K562 (cell line): ENCODE measurements at regions not wholly inside any gene's neighbourhood (a gene's known extent, or its start where the extent isn't known, plus 50 kb on each side); places are given as distances from the start of the nearest gene placed in this dataset.

Experiments used
- ATAC-seq: fragments of 200-7000 bp; cut with Tn5 transposase; 3 replicates; pipeline ENCODE4 v1.9.1; 2020; ENCODE audit warnings: moderate library complexity
- BruUV-seq: library from RNA; stranded (reverse); fragments of 400-500 nt; replicated peaks from 2 replicates; lab custom pipeline; 2021; lab: Mats Ljungman, UMichigan
- CTCF ChIA-PET: fragments of 300-600 bp; formaldehyde crosslinking; extraction: SDS; loops from one replicate; lab custom pipeline; 2021; ENCODE audit warnings: low intra/inter-chr PET ratio; lab: Yijun Ruan, JAX
- POLR2A ChIA-PET: fragments of 300-600, 350-650 bp; sonication (Branson Sonifier 250); formaldehyde crosslinking; extraction: SDS; loops from one replicate; lab custom pipeline; 2021; ENCODE audit warnings: antibody characterized with exemption, inconsistent platforms; lab: Yijun Ruan, JAX
- DNase-seq, 4 experiments: peaks; one replicate each; pipeline versions ENCODE4 v3.0.0 to v3.0.0-alpha.2; 2011 to 2018; ENCODE audit warnings: low spot score in 3 of 4, mixed read lengths in 3 of 4; ENCODE audit errors: extremely low read depth in 1 of 4
- FAIRE-seq: peaks from 2 replicates; lab custom pipeline; 2011; peaks lifted over from hg19 to GRCh38; lab: Jason Lieb, UNC
- H2AFZ ChIP-seq: 2 replicates; pipeline ENCODE4 v1.6.0; 2011; ENCODE audit warnings: low read depth, low read length, control low read depth, inconsistent platforms
- H3K27ac ChIP-seq: fragments of 200-600 bp; 3 replicates; pipeline ENCODE4 v1.8.0; 2011; ENCODE audit warnings: low read depth, mild to moderate bottlenecking, control low read depth, inconsistent platforms, low read length, moderate library complexity, mixed read lengths; ENCODE audit errors: extremely low read depth
- H3K27me3 ChIP-seq, 2 experiments: fragments of 300-600 bp in 1 of 2; 2 replicates in 1 of 2; 3 replicates in 1 of 2; pipeline versions ENCODE4 v1.6.0 to v1.8.0; 2011; ENCODE audit warnings: inconsistent platforms in 2 of 2, low read length in 2 of 2, mild to moderate bottlenecking in 1 of 2, mixed read lengths in 1 of 2, moderate library complexity in 1 of 2; ENCODE audit not compliant: control insufficient read depth in 2 of 2, insufficient read depth in 2 of 2
- H3K36me3 ChIP-seq: fragments of 300-600 bp; 3 replicates; pipeline ENCODE4 v1.8.0; 2011; ENCODE audit warnings: mild to moderate bottlenecking, low read length, inconsistent platforms; ENCODE audit not compliant: control insufficient read depth, insufficient read depth
- H3K4me1 ChIP-seq, 2 experiments: fragments of 200-600 bp in 1 of 2; replicated peaks in 1 of 2; 2 replicates in 1 of 2; 3 replicates in 1 of 2; pipeline versions ENCODE4 v1.5.1 to v1.8.0; 2011; ENCODE audit warnings: inconsistent platforms in 2 of 2, low read length in 2 of 2, mild to moderate bottlenecking in 1 of 2, mixed read lengths in 1 of 2, moderate library complexity in 1 of 2; ENCODE audit not compliant: control insufficient read depth in 2 of 2, insufficient read depth in 2 of 2
- H3K4me2 ChIP-seq: 2 replicates; pipeline ENCODE4 v1.6.1; 2011; ENCODE audit warnings: low read length, control low read depth, inconsistent platforms, mixed read lengths; ENCODE audit not compliant: insufficient read depth
- H3K4me3 ChIP-seq: fragments of 200-600 bp; sonication (generic), shearing (Covaris generic); 2 replicates; pipeline ENCODE4 v1.5.1; 2016; ENCODE audit warnings: control low read depth, inconsistent platforms
- H3K79me2 ChIP-seq: fragments of 200-600 bp; 3 replicates; pipeline ENCODE4 v1.8.0; 2011; ENCODE audit warnings: low read length, inconsistent platforms; ENCODE audit not compliant: control insufficient read depth, insufficient read depth
- H3K9ac ChIP-seq, 2 experiments: 2 replicates each; pipeline versions ENCODE4 v1.6.0 to v1.6.1; 2011; ENCODE audit warnings: low read depth in 2 of 2, low read length in 2 of 2, control low read depth in 1 of 2, inconsistent platforms in 1 of 2, mild to moderate bottlenecking in 1 of 2, mixed read lengths in 1 of 2; ENCODE audit not compliant: insufficient read depth in 1 of 2
- H3K9me1 ChIP-seq: one replicate; pipeline ENCODE4 v1.6.0; 2011; ENCODE audit warnings: inconsistent platforms, mild to moderate bottlenecking, low read length, moderate library complexity; ENCODE audit not compliant: control insufficient read depth, insufficient read depth
- H3K9me3 ChIP-seq: replicated peaks from 2 replicates; pipeline ENCODE4 v1.5.1; 2011; ENCODE audit warnings: low read depth, low read length, inconsistent platforms; ENCODE audit not compliant: control insufficient read depth, insufficient read depth
- H4K20me1 ChIP-seq: replicated peaks from 2 replicates; pipeline ENCODE4 v1.6.1; 2011; ENCODE audit warnings: low read length, inconsistent platforms, mixed read lengths; ENCODE audit not compliant: control insufficient read depth, insufficient read depth
- BRD4 ChIP-seq: fragments of 200-600 bp; sonication (generic); IDR thresholded peaks from 2 replicates; pipeline ENCODE4 v1.6.1; 2017; ENCODE audit warnings: inconsistent platforms
- CREB1 ChIP-seq, 2 experiments: sonication (generic) in 1 of 2; formaldehyde crosslinking in 1 of 2; IDR thresholded peaks; 2 replicates each; pipeline versions ENCODE4 v1.6.1 to v1.8.0; 2012 to 2022; ENCODE audit warnings: inconsistent platforms in 1 of 2, mild to moderate bottlenecking in 1 of 2, missing genetic modification reagents in 1 of 2, moderate library complexity in 1 of 2
- HLTF ChIP-seq: fragments of 450-650 bp; IDR thresholded peaks from 2 replicates; pipeline ENCODE4 v1.6.1; 2016
- HNRNPUL1 ChIP-seq: fragments of 200-400 bp; formaldehyde crosslinking; IDR thresholded peaks from 2 replicates; pipeline ENCODE4 v1.6.1; 2017; ENCODE audit warnings: low read length
- MAZ ChIP-seq, 2 experiments: fragments of 450-650 bp in 1 of 2; sonication (generic) in 1 of 2; formaldehyde crosslinking; IDR thresholded peaks in 1 of 2; conservative IDR thresholded peaks in 1 of 2; 2 replicates each; pipeline versions ENCODE4 v1.4.0 to v1.5.0; 2020; ENCODE audit warnings: mild to moderate bottlenecking in 1 of 2, missing genetic modification reagents in 1 of 2
- NCOR1 ChIP-seq: fragments of 450-650 bp; IDR thresholded peaks from 2 replicates; pipeline ENCODE4 v1.6.1; 2016; ENCODE audit warnings: mild to moderate bottlenecking, moderate library complexity
- NR2F6 ChIP-seq: fragments of 450-650 bp; formaldehyde crosslinking; IDR thresholded peaks from 2 replicates; pipeline ENCODE4 v1.4.0; 2020; ENCODE audit warnings: mild to moderate bottlenecking
- SMARCA5 ChIP-seq: fragments of 450-650 bp; IDR thresholded peaks from 2 replicates; pipeline ENCODE4 v1.6.1; 2016
- TRIM28 ChIP-seq: fragments of 450-650 bp; IDR thresholded peaks from 2 replicates; pipeline ENCODE4 v1.6.1; 2017
- ZBTB49 ChIP-seq: sonication (generic); formaldehyde crosslinking; IDR thresholded peaks from 2 replicates; pipeline ENCODE4 v1.8.0; 2022; ENCODE audit warnings: missing genetic modification reagents, mild to moderate bottlenecking, borderline replicate concordance
- ZC3H11A ChIP-seq: IDR thresholded peaks from 2 replicates; pipeline ENCODE4 v1.6.1; 2012; ENCODE audit warnings: low read depth, low read length, improper control_type of control experiment
- ZEB2 ChIP-seq: fragments of 450-650 bp; IDR thresholded peaks from 2 replicates; pipeline ENCODE4 v1.6.1; 2016
- ZNF133 ChIP-seq: fragments of 250-450 bp; sonication (Bioruptor Pico); IDR thresholded peaks from 2 replicates; pipeline ENCODE4 v1.4.0; 2020; ENCODE audit warnings: mild to moderate bottlenecking
- ZNF165 ChIP-seq: fragments of 250-450 bp; sonication (Bioruptor Pico); IDR thresholded peaks from 2 replicates; pipeline ENCODE4 v1.4.0; 2020; ENCODE audit warnings: borderline replicate concordance
- ZNF23 ChIP-seq: fragments of 250-450 bp; sonication (Bioruptor Pico); IDR thresholded peaks from 2 replicates; pipeline ENCODE4 v1.4.0; 2020; ENCODE audit warnings: mild to moderate bottlenecking
- ZNF518B ChIP-seq: fragments of 250-450 bp; sonication (Bioruptor Pico); IDR thresholded peaks from 2 replicates; pipeline ENCODE4 v1.5.0; 2021; ENCODE audit warnings: mild to moderate bottlenecking, moderate library complexity
- ZNF589 ChIP-seq: fragments of 200-800 bp; sonication (Bioruptor generic); IDR thresholded peaks from 2 replicates; pipeline ENCODE4 v1.6.1; 2016; ENCODE audit warnings: low read depth, missing genetic modification characterization, missing compliant biosample characterization
- ZNF695 ChIP-seq: fragments of 450-650 bp; formaldehyde crosslinking; IDR thresholded peaks from 2 replicates; pipeline ENCODE4 v1.4.0; 2020; ENCODE audit warnings: mild to moderate bottlenecking, moderate library complexity
- ZNF75A ChIP-seq: fragments of 450-650 bp; formaldehyde crosslinking; IDR thresholded peaks from 2 replicates; pipeline ENCODE4 v1.4.0; 2020; ENCODE audit warnings: mild to moderate bottlenecking
- ZNF76 ChIP-seq: fragments of 250-450 bp; sonication (Bioruptor Pico); IDR thresholded peaks from 2 replicates; pipeline ENCODE4 v1.4.0; 2020; ENCODE audit warnings: mild to moderate bottlenecking, moderate library complexity, borderline replicate concordance
- WGBS: fragments of 100-300 bp; shearing (Covaris generic); methylation state at CpG from one replicate; pipeline ENCODE4 v1.1.6; 2016; ENCODE audit warnings: low coverage, mixed read lengths; ENCODE audit not compliant: insufficient coverage; ENCODE audit errors: missing lambda C conversion rate; 5-methylcytosine and 5-hydroxymethylcytosine counted together
- in situ Hi-C: fragments of 300-500 bp; cut with MboI; formaldehyde crosslinking; loops from 4 replicates; pipeline ENCODE4 v1.15.0; 2018; ENCODE audit warnings: inconsistent platforms, mixed read lengths
- intact Hi-C: fragments of 100-400 bp; cut with micrococcal nuclease; formaldehyde crosslinking; loops from 2 replicates; pipeline ENCODE4 v1.14.2; 2022

GRCh38 chr3:78256123-78256522, 1216.2 kb downstream of the ROBO2 start:
- ChIA-PET CTCF (no interaction called here), POLR2A (no interaction called here)
- H3K9me1 ChIP-seq = no peaks in the 10 kb centered on the region
- H3K4me3 ChIP-seq = no peak overlapping the region
- WGBS = 0% methylated on average over 1 of the region's 1 CpG
- no peak overlapping the region for H2AFZ ChIP-seq
- no peaks in the 10 kb centered on the region for H3K36me3 ChIP-seq
- ATAC-seq = no peak
- no TSS peak for BruUV-seq
- H3K9ac ChIP-seq = no peak overlapping the region
- H3K4me2 ChIP-seq = no peak overlapping the region
- H3K9me3 ChIP-seq = no peaks in the 10 kb centered on the region
- H4K20me1 ChIP-seq = no peaks in the 10 kb centered on the region
- no peaks in the 10 kb centered on the region for H3K4me1 ChIP-seq
- in situ Hi-C loops (no loop called here), intact Hi-C loops (no loop called here)
- no peak for FAIRE-seq
- no peaks in the 10 kb centered on the region for H3K27me3 ChIP-seq
- DNase-seq = no peak
- H3K27ac ChIP-seq = no peak overlapping the region
- no peak for TF ChIP-seq NR2F6 (CRISPR knock-in tag)
- no peak for TF ChIP-seq HLTF
- TF ChIP-seq ZNF589 (CRISPR knock-in tag) = no peak
- TF ChIP-seq TRIM28 = no peak
- no peak for TF ChIP-seq HNRNPUL1
- TF ChIP-seq MAZ (CRISPR knock-in tag; conservative IDR thresholded peaks at IDR 0.05 in 1 of 2, IDR thresholded peaks at IDR 0.05 in 1 of 2) = no peak
- no peak for TF ChIP-seq BRD4
- no peak for TF ChIP-seq ZEB2
- TF ChIP-seq ZC3H11A = no peak
- no peak for TF ChIP-seq CREB1 (IDR thresholded peaks at IDR 0.05)
- TF ChIP-seq CREB1 (CRISPR knock-in tag; IDR thresholded peaks at IDR 0.05) = no peak
- no peak for TF ChIP-seq ZNF133 (CRISPR knock-in tag)
- TF ChIP-seq ZNF75A (CRISPR knock-in tag) = no peak
- TF ChIP-seq ZNF695 (CRISPR knock-in tag) = no peak
- no peak for TF ChIP-seq SMARCA5
- TF ChIP-seq ZNF76 (CRISPR knock-in tag) = no peak
- TF ChIP-seq ZBTB49 (CRISPR knock-in tag) = no peak
- TF ChIP-seq ZNF165 (CRISPR knock-in tag) = no peak
- TF ChIP-seq ZNF518B (CRISPR knock-in tag) = no peak
- TF ChIP-seq NCOR1 = no peak
- TF ChIP-seq ZNF23 (CRISPR knock-in tag) = no peak
- no peaks in the 10 kb centered on the region for H3K79me2 ChIP-seq
